ENCODE measurements at regions not wholly inside any gene's neighbourhood (a gene's known extent, or its start where the extent isn't known, plus 50 kb on each side); places are given as distances from the start of the nearest gene placed in this dataset.

GRCh38 chr7:84524714-84525694 lies 330.4 kb upstream of the SEMA3A start:
- H3K4me1 Mint-ChIP-seq = peaks cover 10% of the 10 kb centered on the region
- H3K9me3 Mint-ChIP-seq = peaks cover 10% of the 10 kb centered on the region; the same call in 2 of the 3 replicates
- ATAC-seq = no peak
- no peak for DNase-seq (ENCODE audit: low spot score)
- H3F3A ChIP-seq (replicated peaks; ENCODE audit: low read depth) = no peaks in the 10 kb centered on the region
- no peaks in the 10 kb centered on the region for H3K36me3 ChIP-seq (ENCODE audit: insufficient read depth)
- no peaks in the 10 kb centered on the region for H3K79me2 ChIP-seq (replicated peaks; ENCODE audit: insufficient read depth)
- H3K4me3 Mint-ChIP-seq = no peak overlapping the region
- TF ChIP-seq NANOG (IDR thresholded peaks at IDR 0.05; ENCODE audit: borderline replicate concordance) (no peak), ZNF114 (CRISPR knock-in tag; IDR thresholded peaks at IDR 0.05) (no peak), ETS1 (IDR thresholded peaks at IDR 0.05) (no peak), REST (IDR thresholded peaks at IDR 0.05; ENCODE audit: unreplicated experiment) (no peak), CTCF (conservative IDR thresholded peaks at IDR 0.05; ENCODE audit: low read depth in 2 of 2) (no peak), POLR2AphosphoS5 (IDR thresholded peaks at IDR 0.05; ENCODE audit: low read depth) (no peak), EZH2 (IDR thresholded peaks at IDR 0.05; ENCODE audit: low read depth, unreplicated experiment) (no peak), ZNF462 (CRISPR knock-in tag; IDR thresholded peaks at IDR 0.05) (no peak), CREB1 (CRISPR knock-in tag; IDR thresholded peaks at IDR 0.05; ENCODE audit: low read depth) (no peak), JUNB (IDR thresholded peaks at IDR 0.05; ENCODE audit: unreplicated experiment) (no peak)
- H2AFZ ChIP-seq = peak overlapping the region; percentile 7; the same call in 1 of the 2 replicates
- peaks cover 3% of the 10 kb centered on the region for H3K27me3 Mint-ChIP-seq (ENCODE audit: insufficient read depth, low read depth, poor library complexity)
- no peak overlapping the region for H3K27ac ChIP-seq (ENCODE audit: low read depth)
- no peaks in the 10 kb centered on the region for H3K9me2 ChIP-seq (ENCODE audit: insufficient read depth)
- no peaks in the 10 kb centered on the region for H3K27me3 ChIP-seq (ENCODE audit: insufficient read depth)
- no peak overlapping the region for H3K27ac Mint-ChIP-seq
- no peak overlapping the region for H3K4me3 ChIP-seq
- no peaks in the 10 kb centered on the region for H3K4me1 ChIP-seq (ENCODE audit: insufficient read depth)
- H3K4me2 ChIP-seq = no peak overlapping the region
- H4K20me1 ChIP-seq (replicated peaks; ENCODE audit: insufficient read depth) = no peaks in the 10 kb centered on the region
- no peaks in the 10 kb centered on the region; the same call in 1 of the 3 replicates for H3K36me3 Mint-ChIP-seq (ENCODE audit: low read depth)

Data from GM23338 (cell line).